GM15510 (cell line): ENCODE measurements at regions not wholly inside any gene's neighbourhood (a gene's known extent, or its start where the extent isn't known, plus 50 kb on each side); places are given as distances from the start of the nearest gene placed in this dataset.

Experiments
- POLR2A ChIP-seq: IDR thresholded peaks from 3 replicates; pipeline ENCODE4 v1.6.1; 2011; ENCODE audit warnings: borderline replicate concordance; ENCODE audit not compliant: insufficient read length; ENCODE audit errors: extremely low read depth

DNA sequence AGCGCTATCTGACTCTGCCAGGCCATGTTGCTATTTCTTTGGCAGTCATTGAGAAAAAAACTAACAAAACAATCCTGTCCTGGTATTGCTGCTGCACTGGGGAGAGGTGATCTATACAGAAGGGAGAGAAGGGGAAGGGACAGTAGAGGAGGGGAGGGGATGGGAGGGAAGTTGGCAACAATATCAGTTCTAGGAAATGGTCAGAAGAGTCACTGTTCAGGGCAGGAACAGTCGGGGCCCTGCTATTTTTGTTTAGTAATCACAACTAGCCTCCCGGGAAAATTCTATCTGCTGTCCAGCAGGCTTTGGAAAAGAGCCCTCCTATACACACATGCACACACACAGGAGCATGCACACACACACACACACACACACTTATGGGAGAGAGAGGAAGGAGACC is 142.3 kb upstream of the CARMIL1 start:
- TF ChIP-seq POLR2A: no peak

DNA sequence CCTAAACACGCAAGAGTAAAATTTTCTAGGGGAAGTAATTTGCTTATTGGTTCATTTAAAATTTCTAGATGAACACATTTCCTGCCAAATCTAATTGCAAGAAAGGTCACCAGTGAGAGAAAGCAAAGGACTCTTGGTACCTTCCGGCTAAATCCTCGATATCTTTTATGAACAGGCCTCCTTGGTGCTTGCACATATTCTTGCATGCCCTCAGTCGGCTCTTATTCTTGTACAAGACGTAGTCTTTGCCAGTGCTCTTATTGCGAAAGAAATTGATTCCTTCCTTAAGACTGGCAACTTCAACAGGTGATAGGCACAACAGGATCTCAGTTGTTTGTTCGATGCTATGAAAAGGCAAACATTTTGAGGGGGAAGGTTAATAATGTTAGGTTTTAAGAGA is 141.7 kb upstream of the CARMIL1 start:
- TF ChIP-seq POLR2A: no peak

DNA sequence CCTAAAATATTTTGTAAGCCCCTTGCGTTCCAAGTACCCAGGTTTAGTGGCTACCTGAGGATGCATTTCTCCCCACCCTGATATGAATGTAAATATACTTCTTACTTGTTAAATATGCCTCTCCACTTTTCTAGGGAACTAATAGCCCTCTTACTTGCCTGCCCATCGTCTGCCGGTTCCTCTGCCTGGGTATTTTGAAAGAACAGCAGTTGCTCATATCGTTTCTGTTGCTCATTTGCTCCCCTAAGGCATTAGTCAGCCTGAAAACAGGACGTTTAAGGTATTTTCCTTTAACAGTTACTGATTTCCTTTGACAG is 141.3 kb upstream of the CARMIL1 start:
- TF ChIP-seq POLR2A: no peak

DNA sequence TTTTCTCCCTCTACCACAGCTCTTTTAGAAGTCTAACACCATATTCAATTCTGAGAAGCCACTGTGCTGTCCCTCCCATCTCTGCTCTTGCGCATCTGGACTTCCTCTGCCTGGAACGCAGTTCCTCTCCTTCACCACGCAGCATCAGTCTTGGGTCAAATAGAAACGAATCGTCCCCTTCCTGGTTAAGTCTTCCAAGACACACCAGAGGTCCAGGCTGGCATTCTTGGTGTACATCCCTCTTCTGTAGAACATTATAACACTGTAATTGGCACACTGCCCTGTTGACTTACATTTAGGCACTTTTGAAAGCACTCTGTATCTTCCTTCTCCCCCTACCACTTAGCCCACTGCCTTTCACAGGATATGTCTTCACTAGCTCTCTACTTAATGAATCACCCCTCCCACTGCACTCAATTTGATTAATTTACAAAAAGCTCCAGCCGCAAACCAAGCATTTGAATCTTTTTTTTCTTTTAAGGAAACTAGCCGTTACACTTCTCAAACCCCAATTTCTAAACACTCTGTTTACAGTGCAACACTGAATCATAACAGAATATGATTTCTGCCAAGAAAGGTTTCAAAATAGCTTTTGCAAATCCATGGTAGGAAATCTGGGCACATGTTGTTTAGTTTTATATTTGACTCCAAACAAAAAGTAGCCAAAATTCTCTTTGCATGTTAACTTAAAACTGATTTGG is 140.8 kb upstream of the CARMIL1 start:
- peak; percentile 44 for TF ChIP-seq POLR2A

DNA sequence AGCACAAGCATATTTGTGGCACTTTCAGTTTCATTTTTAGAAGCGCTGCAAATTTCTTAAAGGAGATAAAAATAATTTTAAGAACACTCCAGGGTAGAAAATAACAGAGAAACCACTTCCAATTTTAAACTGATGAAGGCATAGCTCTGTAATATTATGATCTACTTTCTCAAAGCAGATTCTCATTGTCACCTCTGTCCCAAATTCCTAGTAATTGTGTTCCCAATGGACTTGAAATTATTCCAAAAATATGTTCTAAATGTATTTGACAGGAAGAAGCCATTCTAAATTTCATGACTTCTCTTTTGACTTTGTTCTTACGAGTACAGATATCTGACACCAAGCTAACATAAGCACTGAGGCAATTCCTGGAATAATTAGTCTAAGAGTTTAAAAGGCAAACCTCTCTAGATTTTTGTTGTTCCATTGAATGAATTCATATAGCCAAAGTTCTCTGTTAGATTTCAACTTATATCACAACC is 140.2 kb upstream of the CARMIL1 start:
- TF ChIP-seq POLR2A: no peak

DNA sequence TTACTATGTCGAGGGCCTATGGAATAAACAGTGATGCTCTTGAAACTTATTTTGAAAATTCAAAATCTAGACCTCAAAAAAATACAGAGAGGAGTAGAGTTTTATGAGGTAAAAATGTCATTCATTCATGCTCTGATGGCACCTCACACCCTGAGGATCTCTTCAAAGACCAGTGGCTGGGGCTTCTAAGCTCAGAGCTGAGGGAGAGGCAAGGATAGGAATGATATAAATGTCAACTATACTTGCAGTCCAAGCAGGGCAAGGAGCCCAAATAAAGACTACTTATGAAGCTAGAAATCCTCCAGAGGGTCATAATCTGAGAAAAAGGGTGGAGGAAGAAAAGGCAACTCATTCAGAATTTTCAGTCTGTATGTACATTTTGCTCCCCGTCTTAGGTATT is 136.7 kb upstream of the CARMIL1 start:
- TF ChIP-seq POLR2A: no peak

DNA sequence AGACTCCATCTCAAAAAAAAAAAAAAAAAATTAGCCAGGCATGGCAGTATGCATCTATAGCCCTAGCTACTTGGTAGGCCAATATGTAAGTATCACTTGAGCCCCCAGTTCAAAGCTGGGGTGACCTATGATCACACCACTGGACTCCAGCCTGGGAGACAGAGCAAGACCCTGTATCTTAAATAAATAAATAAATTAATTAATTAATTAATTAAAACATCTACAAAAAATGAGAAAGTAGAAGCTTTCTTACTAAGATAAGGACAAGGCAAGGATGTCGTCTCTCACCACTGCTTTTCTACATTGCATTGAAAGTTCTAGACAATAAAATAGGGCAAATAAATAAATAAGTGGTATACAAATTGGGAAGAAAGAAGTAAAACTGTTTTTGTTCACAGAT is 134.3 kb upstream of the CARMIL1 start:
- no peak for TF ChIP-seq POLR2A

DNA sequence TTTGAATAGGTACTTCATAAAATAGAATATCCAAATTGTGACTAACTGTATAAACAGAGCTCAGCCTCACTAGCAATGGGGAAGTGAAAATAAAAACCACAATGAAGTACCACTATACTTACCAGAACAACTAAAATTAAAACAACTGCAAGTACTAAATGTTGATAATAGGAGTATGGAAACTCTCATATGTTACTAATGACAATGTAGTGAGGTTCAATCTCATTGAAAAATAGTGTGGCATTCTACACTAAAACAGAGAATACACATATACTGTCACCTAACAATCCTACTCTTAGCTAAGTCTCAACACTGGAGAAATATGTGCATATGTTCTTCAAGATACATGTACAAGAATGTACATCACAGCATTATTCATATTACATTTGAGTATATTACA is 132.0 kb upstream of the CARMIL1 start:
- TF ChIP-seq POLR2A: no peak

DNA sequence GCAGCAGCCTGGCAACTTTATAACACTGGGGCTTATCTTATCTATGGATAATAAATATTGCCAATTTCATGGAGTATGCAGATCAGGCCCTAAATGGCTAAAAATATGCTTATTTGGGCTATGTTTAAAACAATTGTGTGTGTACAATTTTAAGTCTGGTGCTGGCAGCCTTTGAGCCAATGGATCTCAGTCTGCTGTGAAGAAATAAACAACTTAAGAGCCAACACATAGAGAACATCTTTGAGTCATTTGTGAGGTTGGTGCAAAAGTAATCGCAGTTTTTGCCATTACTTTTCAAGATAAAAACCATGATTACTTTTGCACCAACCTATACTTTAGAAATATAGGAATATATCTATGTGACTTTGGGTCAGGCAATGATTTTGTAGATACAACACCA is 129.1 kb upstream of the CARMIL1 start:
- no peak for TF ChIP-seq POLR2A

DNA sequence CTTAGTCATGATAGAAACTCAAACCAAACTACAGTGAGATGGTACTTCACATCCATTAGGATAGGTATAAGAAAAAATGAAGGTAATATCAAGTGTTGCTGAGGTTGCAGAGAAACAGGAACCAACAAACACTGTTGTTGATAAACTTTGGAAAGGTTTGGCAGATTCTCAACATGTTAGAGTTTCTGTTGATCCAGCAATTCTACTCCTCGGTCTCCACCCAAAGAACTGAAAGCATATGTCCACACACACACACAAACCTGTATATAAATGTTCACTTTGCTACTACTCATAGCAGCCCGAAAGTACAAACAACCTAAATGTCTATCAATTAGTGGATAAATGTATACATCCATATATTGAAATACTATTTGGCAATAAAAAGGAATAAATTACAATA is 128.3 kb upstream of the CARMIL1 start:
- no peak for TF ChIP-seq POLR2A

DNA sequence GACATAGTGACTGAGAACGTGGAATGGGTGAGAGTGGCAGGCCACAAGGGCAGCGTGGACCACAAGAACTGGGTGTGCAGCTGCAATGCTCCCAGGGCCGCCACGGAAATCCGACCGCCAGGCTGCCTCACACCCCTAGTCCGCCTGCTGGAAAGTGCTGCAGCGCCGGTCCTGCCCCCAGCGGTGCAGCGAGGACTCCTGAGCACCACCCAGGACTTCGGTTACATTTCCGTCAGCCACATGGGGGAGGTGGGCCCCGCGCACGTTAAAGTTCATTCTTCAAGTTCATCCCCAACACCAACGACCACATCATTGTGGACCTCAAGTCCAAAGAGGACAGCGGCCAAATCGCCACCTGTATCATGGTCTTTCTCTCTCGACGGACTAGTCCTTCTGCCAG is 126.1 kb upstream of the CARMIL1 start:
- TF ChIP-seq POLR2A: no peak

DNA sequence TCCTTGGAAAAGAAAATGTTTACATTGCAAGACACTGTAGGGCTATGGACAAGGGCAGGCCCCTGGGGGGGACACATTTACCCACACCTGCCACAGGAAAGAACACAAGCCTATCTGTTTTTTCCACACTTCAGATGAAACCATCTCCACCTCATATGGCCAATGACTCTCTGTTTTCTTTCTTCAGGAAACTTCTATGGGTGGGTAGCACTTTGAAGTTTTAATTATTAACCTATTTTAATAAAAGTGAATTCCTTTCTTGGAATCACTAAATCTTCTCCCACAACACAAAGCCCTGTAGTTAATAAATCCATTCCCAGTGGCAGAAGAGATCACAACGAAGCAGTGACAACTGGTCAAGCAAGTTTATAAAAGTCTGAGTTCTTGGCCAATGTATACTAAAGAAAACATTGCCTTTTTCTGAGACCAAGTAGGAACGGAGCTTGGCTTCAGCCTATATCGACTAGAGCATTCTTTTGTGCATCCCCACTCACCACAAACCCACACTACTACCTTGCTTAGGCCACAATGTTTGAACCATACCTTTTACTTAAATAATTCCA is 125.1 kb upstream of the CARMIL1 start:
- no peak for TF ChIP-seq POLR2A

DNA sequence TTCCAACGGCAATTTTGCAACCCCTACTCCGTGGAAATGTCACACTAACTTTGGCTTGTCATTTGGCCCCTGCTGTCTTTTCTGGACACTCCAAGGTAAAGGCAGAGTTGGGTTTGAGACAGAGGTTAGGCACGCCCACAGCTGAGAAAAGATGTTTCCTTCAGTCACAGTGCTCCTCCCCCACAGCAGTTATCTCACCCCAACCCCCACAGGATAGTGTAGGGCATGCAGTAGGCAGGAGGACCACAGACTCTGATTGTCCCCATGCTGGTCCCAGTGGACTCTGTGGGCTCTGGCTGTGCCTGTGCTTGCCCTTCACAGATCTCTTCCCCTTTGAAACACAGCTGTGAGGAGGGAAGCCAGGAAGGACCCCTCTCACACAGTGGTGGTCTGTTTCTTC is 124.0 kb upstream of the CARMIL1 start:
- no peak for TF ChIP-seq POLR2A

DNA sequence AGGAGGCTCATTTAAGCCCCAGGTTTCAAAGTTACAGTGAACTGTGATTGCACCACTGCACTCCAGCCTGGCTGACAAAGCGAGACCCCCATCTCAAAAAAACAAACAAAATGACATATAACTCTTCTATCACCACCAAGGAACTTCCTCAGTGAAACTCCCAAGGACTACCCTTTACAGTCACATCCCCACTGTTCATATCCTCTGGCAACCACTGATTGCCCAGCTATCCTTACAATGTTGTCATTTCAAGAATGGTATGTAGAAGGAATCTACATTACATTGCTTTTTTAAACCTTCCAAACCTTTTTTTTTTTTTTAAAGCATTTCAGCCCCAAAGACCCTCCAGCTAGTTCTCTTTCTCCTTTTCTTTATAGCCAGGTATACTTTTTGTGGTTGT is 123.1 kb upstream of the CARMIL1 start:
- no peak for TF ChIP-seq POLR2A

DNA sequence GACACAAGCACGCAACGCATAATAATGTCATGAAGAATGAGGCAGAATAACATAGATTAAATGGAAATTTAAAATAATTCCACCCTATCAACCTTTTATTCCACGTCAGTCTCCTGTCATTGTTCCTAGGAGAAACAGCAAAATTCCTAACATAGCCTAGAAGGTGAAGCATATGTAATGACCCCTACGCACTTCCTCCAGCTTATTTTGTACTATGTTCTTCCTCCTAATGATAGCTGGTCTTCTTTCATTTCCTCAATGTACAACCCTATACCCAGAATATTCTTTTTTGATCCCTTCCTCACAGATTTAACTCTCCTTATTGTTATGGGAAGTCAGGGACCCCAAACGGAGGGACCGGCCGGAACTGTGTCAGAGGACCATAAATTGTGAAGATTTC is 122.0 kb upstream of the CARMIL1 start:
- TF ChIP-seq POLR2A: no peak

DNA sequence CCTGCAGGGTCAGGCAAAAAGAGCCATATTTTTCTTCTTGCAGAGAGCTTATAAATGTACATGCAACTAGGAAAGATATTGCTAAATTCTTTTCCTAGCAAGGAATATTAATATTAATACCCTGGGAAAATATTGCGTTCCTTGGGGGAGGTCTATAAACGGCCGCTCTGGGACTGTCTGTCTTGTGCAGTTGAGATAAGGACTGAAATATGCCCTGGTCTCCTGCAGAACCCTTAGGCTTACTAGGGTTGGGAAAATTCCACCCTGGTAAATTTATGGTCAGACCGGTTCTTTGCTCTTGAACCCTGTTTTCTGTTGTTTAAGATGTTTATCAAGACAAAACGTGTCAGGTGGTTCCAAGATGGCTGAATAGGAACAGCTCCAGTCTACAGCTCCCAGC is 121.3 kb upstream of the CARMIL1 start:
- TF ChIP-seq POLR2A: no peak

DNA sequence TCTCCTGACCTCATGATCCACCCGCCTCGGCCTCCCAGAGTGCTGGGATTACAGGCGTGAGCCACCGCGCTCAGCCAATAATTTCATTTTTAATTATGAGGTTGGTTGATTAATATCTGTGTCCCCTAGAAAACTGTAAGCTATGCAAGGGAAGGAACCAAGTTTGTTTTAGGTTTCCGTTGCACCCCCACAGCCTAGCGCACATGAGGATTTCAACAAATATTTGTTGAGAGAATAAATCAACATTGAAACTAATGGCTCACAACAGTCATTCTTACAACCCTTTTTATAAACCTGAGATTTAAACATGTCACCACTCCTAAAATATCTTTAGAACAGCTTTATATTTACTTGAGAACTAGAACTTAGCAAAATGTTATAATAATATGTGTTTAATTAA is 114.0 kb upstream of the CARMIL1 start:
- no peak for TF ChIP-seq POLR2A
